Stimulated activated CD8-positive, alpha-beta memory T cell treated with anti-CD3 and anti-CD28 coated beads, Interleukin-15, amount 100 ng/mL, for 48 hours (primary cell): ENCODE measurements at regions not wholly inside any gene's neighbourhood (a gene's known extent, or its start where the extent isn't known, plus 50 kb on each side); places are given as distances from the start of the nearest gene placed in this dataset.

Source experiments
- DNase-seq, 2 donors: peaks; one replicate each; pipeline ENCODE4 v3.0.0-alpha.2; 2020; ENCODE audit warnings: low read depth in 2 of 2

DNA sequence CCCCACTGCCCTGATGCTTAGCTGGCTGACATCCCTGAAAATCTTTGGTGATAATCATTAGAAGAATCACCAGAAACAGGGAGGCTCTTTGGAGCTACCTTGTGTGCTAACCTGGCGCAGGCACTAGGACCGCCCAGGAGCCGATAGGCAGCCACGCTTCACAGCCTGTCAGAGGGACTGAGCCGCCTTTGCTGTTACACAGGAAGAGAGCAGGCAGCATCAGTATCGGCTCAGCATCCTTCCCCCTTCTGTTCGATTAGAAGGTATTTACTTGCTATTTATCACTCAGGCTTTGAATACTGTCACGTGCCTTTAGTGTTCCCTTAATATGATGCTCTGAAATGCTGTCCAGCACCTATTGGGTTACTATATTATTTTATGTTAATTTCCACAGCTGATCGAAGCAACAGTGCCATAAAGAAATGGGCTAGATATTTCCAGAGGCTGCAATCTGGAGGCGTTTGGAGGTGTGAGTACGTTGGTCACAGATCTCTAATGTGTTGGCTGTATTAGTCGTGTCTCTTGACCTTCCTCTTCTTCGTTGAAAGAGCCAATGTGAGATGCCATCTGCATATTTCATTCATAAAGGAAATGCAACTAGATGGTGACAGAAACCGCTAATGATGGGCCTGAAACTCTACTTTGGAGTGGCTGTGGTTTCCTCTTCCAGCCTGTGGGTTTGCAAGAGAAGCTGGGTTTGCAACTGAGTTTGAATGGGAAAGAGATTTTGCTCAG lies 110.4 kb upstream of the RAB27B start:
- DNase-seq = no peak

DNA sequence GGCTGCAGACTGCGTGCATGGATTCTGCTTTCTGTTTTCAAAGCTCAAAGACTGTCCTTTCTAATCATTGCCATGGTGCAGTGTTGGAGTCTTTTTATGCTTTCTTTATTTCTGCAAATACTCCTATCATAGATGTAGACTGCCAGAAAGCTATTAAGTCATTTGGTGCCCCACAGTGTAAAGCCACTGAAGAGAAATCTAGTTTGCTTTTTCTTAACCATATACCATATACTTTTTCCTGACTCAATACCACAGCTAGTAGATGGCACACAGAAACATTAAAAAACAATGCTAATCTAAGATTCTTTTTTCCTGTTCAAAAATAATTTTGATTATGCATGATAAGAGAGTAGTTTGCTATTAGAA lies 109.9 kb upstream of the RAB27B start:
- DNase-seq = no peak

DNA sequence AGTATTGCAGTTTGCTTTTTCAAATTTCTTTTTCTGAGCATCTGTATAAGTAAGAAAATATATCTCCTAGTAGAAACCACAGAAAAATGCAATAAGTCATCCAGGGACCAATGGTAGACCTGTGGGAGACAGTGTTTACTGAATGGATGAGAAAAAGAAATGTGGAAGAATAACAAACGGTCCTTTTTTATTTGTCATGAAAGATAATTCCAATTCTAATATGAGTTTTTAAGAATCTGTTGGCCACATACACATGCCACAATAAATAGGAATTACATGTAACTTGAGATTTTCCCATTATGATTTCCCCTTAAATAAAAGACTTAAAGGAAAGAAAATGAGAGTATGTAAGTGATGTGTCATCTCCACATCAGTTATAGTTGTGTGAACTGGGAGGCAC lies 107.7 kb upstream of the RAB27B start:
- no peak for DNase-seq

DNA sequence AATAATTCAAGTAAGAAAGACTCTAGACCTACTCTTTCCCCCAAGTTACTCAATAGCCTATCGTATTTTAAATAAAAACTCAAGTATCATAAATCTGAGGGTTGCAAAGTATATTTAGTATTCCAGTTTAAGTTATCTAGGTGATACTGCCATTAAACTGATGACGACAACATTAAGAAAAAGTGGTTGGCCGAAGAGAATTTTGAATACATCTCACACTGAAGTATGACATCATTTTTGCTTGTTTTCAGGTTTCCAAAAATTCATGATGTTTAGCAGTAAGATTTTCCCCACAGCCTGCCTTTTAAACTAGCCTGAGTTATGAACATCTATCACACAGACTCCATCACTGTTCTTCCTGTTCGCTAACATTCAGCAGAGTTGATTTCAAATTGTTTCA lies 102.1 kb upstream of the RAB27B start:
- DNase-seq = no peak

DNA sequence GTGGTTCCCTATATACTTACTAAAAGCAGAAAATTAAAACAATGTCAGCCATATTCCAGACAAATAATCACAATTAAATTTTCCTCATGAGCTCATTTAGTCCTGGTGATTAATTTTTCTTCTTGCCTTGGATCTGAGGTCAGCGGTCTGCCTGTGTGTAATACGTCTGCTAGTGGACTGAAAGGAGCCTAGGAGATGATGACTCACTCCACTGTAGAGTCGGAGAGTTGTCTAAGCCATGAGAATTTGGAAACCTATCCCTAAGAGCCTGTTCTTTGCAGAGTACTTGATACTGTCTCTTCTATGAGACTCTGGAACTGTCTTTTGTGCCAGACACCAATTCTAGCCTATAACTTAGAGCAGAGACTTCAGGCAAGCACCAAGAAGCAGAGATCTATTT lies 94.2 kb upstream of the RAB27B start:
- no peak for DNase-seq

DNA sequence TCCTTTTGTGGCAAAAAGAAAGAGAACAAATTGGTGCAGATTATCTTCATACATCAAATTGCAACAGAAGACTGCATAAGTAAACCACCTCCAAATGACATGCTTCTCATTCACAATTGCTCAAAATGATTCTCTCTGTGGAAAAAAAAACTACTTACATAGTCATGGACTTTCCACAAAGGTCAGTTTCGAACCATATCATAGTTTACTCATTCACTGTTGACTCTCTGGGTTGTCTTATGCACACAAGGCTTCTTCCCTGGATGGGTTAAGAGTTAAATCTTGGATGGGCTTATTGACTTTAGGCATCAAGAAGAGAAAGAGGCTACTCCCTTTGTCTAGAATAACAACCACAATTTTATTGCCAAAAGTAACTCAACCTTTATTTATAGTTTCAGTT lies 91.3 kb upstream of the RAB27B start:
- DNase-seq = no peak

DNA sequence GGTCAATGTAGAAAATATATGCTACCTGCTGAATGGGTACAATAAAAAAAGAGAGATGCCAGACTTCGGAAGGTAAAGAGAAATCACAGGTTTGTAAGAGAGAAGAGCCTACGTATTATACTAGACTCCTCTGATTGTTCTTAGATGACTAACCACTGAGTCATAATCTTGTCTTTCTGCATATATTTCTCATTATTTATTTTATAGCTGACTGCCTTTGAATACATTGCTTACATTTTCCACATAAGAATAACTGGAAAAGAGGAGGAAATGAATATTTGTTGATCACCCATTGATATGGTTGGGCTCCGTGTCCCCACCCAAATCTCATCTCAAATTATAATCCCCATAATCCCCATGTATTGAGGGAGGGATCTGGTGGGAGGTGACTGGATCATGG lies 90.3 kb upstream of the RAB27B start:
- DNase-seq = no peak

DNA sequence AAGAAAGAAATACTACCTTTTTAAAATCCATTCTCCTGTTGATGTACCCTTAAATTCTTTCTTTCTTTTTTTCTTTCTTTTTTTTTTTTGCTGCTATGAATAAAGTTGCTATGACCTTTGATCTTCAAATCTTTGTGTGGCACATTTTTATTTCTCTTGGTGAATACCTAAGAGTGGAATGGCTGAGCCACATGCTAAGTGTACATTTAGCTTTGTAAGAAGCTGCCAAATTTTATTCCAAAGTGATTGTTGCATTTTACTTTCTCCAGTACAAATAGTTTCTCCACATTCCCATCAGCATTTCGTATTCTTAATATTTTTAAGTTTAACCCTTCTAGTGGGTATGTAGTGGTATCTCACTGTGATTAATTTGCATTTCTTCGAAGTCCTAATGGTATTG lies 88.8 kb upstream of the RAB27B start:
- no peak for DNase-seq

DNA sequence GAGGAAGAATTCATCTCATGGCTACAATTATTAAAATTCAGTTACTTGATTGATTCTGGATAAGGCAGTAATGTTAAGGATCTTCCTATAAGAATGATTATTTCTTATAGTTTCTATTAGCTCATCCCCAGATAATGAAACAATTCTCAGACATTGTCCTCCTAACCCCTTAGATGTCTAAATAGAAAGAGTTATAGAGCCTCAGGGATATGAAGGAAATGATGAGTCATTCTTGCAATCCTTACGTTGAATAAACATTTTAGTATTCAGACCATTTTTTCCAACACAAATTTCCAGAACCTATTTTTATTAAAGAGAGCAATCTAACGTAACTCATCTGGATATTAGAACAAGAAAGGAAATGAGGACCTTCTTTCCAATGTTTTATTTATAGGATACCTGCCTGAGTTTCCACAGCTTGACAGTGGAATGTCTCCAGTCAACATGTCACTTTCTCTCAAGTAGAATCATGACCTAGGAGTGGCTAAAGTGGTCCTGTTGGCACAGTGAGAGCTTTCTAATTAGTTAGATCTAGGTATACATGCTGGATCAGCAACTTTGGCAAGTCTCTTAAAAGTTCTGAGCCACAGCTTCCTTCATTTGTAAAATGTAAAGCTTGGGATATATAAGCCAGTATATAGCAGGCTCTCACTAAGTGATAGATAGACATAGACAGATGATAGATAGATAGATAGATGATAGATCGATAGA lies 88.0 kb upstream of the RAB27B start:
- no peak for DNase-seq

DNA sequence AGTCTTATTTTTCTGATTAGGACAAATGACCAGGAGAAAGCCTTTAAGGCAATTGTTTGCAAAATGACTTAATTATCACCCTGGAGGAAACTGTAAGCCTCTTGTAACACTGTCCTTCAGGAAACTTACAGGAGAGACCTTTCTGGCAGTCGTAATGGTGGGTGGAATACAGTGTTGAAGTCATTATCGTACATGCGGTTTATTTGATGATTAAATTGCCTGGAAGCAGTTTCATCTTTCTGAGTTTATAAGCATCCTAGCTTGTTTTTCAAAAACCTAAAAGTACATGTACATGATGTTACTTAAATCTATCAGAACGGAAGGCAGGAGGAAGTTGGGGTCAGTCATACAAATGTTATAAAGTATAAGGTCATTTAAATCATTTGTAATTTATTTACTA lies 86.2 kb upstream of the RAB27B start:
- DNase-seq = no peak

DNA sequence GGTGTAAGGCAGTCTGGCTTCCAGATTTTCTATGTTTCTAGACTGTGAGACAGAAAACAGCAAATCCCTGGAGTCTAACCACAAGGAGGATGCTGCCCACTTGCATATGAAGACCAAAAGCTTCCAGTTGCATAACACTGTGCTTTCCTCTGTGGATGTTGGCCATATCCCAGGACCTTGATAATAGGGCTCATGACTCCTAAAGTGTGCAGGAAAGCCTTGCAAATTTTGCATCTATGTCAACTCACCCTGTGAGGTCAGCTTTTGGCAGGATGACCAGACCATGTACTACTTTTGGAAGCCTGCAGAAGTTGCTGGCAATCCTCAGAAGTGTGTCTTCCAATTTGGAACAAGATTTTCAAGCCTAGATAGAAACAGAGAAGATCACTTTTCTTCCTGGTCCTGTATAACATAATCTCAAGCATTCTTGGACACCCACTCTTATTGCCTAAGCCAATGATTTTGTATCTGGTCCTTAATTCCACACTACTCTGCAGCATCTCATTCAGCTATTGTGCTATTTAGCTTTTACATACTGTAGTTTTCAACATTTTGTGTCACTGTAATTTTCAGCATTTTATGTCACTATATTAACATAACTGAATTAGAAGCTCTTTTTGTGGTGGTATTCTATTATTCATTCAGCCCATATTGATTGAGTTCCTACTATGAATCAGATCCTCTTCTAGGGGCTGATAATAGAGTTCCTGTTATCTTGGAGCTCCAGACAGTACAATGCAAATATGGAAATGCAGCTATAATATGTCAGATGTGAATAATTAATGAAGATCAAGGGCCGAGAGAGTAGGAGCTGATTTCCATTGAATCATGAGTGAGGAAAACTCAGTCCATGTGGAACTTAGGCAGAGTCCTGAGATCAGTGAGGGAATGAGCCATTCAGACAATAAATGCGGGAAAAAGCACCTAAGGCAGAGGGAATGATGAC lies 85.3 kb upstream of the RAB27B start:
- DNase-seq = no peak

DNA sequence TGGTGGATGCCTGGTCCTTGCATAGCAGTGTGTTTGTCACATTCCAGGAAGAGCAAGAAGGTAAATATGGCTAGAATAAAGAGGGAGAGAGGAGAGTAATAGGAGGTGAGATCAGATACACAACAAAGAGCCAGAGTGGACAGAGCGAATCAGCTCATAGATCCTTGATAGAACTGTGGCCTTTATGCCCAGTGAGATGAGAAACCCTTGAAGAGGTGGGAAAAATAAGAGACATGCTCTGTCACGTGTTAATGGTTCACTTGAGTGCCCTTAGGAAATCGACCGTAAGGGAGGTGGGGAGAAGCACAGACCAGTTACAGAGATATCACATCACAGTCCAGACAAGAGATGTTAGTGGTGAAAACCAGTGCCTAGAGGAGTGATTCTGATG lies 84.7 kb upstream of the RAB27B start:
- DNase-seq = no peak

DNA sequence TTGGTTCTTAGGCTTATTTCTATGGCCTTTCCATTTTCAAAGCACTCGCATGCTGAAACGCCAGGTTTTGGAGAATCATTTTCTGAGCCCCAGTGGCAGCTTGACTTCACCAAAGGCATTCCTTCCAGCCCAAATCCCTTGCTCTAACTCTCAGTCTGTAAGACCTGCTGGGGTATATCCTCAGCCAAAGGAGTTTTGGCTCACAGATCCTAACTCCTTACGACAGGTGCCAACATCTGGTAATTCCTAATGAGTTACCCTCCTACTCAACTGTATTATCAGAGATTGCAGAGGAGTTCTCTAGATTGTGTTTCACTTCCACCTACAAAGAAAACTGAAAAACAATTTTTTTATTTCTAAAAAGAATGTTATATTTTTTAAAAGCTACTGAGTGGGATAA lies 79.0 kb upstream of the RAB27B start:
- no peak for DNase-seq

DNA sequence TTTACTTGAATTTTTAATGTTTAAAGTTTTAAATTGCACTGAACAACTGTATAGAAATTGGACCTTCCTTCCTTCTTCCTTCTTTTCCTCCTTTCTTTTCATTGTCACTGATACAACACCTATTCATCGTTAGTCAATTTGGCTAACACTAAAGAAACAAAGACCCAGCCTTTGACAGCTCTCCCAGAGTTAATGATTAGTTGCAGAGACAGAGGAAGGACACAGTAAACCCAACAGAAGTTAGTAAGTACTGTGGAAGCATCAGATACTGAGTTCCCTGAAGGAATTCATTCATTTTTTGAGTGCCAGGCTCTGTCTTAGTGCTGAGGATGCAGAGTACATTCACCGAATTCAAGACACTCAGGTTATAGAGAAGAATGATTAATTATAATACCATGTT lies 77.9 kb upstream of the RAB27B start:
- no peak for DNase-seq

DNA sequence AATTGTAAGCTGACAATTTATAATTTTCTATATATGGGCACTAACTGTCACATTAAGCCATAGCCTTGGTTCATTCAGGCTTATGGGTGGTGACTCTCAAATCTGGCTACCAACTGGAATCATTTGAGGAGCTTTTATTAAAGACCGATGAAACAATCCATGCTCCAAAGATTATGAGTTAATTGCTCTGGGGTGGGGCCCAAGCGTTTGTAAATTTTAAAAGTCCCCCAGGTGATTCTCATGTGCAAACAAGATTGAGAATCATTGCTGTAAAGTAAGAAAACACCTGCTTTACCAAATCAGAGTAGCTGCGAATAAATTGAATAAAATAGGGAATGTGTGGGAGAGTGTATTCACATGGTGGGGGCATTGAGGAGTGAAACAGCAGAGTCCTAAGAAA lies 76.1 kb upstream of the RAB27B start:
- DNase-seq = no peak

DNA sequence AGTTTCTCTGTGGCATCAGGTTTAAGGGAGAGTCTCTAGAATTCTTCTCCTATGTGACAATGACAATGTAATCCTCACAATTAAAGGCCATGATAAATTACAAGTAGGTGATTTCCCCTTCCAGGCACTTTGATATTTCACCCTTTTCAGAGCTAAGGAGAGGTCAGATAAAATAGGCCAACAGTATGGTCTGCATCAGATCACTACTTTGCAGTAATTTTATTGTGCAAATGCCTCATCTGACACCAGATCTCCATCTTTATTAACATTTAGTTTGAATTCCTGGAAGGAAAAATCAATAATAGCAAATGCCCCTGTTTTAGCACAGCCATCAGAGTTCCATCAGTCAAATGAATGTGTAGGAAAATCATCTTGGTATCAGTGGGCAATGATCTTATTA lies 72.8 kb upstream of the RAB27B start:
- DNase-seq = no peak

DNA sequence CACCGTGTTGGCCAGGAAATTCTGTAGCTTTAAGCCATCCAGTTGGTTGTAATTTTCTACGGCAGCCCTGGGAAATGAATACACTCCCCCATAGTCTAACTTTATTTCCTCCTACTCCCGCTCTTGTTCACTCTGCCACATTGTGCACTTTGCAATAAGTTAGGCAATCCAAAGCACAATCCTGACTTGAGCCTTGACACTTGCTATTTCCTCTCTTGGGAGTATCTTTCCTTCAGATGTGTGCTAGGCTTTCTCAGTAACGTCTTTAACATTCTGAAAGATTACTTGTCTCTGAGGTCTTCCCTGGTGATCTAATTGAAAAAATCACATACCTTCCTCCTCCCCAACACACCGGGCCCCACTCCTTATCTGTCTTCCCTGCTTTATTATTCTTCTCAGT lies 65.9 kb upstream of the RAB27B start:
- no peak for DNase-seq

DNA sequence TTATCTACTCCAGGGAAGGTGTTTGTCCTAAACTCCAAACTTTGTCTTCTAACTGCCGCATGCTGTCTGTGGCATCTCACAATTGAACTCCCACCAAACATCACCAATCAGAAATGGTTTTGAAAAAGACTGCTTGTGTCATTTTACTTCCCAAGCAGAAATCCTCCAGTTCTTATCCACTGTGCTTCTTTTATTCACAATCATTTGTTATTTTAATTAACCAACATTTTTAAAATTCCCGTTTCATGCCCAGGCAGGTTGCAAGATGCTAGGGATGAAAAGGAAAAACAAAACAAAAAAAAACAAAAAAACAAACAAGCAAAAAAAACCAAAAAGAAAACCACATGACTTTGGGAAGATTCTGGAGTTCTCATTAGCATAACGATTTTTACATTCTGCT lies 63.5 kb upstream of the RAB27B start:
- no peak for DNase-seq

DNA sequence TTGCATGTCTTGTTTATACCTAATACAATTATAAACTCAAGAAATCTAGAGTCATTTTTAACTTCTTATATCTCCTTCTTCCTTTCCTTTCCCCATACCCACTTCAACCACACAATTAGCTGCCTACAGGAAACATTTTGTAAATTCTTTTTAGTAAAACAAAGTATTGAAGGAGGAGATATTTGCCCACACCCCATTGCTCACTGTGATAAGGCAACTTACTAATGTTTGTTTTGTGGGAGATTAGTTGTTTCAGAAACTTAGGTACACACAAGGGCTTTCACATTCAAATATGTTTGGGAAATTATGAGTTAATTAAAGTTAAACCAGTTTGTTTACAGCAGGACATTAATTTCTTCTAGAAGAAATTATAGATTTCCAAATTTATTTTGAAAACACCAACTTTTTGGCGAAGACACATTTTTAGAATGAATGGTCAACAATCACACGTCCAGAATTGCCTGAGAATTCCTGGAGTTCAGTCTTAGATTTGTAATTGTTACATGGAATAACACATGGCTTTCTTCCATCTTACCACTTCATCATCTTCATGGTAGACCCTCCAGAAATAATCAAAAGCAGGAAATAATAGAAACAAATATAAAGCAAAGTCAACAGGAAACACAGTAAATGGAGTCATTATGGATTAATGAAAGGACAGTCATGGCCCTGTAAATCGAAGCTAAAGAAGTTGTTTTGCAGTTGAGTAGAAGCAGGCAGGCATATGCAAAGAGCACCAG lies 62.5 kb upstream of the RAB27B start:
- DNase-seq = no peak

DNA sequence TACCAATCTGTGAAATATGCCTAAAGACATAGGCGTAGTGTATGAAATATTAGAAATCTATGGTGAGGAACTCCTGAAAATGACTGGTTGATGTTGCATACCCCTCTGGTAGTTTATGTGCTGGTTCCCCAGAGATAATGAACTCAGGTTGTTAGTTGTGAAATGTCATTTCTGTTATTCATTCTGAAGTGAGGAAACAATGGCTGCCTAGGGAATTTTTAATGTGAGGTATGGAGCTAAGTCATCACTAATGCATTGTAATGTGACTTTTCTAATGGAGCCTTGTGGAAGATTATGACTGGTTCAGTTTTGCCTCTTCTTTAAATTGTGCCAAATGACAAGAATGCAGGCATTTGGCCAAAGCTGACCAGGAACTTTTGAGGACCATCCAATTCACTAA lies 61.6 kb upstream of the RAB27B start:
- no peak for DNase-seq

DNA sequence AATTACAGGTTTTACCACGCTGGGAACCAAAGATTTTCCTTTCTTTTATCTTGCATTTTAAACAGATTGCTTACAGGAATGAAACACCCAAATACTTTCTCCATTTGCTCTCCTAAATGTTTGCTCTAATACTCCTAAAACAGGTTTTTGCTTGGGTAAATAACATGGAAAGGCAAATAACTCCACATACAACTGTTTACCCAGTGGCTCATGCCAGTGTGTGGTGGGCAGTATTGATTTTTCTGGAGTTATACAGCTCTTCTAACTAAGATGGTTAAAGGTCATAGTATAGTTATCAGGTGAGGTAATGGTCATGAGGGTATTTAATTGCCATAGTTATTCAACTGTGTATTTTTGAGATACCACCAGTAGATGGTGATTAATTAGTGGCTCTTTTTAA lies 61.2 kb upstream of the RAB27B start:
- DNase-seq = no peak
